Skin of body (tissue), 1 donor: ENCODE measurements at regions not wholly inside any gene's neighbourhood (a gene's known extent, or its start where the extent isn't known, plus 50 kb on each side); places are given as distances from the start of the nearest gene placed in this dataset.

Experiments used
- DNase-seq: peaks from one replicate; lab custom pipeline; 2025; lab: John Stamatoyannopoulos, UW

- DNase-seq, result no peak
Measured at GRCh38 chr1:193588311-193589082, 402.1 kb upstream of the B3GALT2 start.

- no peak for DNase-seq
Measured at GRCh38 chr1:193584731-193585239, 398.4 kb upstream of the B3GALT2 start.

- DNase-seq, result no peak
Measured at GRCh38 chr1:193581341-193581740, 394.9 kb upstream of the B3GALT2 start.

DNA sequence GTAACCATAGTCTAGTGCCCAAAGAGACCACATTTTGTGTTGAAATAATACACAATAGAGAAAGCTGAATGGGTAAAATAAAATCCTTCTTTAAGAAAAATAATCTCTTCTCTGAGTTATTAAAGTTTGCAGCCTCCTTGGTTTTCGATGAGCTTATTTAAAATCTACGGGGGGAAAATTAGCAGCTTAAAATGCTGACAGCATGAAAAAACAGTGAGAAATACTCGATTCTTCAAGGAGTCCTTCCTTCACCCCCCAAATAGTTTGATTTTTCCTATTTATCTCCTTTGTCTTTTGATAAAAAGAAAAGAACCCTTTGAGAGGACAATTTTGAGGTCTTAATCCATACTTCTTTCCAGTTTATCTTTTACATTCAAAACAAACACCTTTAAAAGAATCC, 394.0 kb upstream of the B3GALT2 start:
- no peak for DNase-seq

DNA sequence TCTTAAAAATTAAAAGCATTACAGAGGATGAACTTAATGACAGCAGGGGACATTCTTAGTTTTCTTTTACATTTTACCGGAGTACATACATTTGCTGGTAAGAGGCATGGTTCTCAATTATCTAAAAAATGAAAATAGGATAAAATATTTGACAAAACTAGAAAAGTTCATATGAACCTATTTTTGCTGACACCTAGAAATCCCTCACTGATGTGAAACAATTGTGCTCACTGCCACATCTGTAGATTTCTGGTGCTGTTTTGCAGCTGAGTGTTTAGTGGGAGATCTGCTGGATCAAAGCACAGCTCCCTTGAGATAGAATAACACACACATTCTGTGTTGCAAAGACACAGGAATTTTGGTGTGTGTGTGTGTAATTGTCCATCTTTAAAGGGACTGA, 392.9 kb upstream of the B3GALT2 start:
- no peak for DNase-seq

DNA sequence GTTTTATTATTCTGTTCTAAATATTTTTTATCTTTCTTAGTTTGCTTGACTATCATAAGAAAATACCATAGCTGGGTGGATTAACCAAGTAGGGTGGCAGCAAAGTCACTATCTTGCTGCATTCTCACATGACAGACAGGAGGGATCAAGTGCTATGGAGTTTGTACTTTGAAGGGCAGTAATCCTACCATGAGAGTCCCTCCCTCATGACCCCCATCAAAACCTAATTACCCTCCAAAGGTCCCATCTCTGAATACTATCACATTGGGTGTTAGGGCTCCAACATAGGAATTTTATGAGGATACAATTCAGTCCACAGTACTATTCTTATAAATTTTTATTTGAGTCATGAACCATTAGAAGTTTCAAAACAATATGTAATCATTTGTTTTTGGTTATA, 388.5 kb upstream of the B3GALT2 start:
- no peak for DNase-seq

GRCh38 chr1:193569983-193570269, 383.5 kb upstream of the B3GALT2 start:
- DNase-seq, result no peak

- DNase-seq, result no peak
Measured at GRCh38 chr1:193569096-193569982, 382.9 kb upstream of the B3GALT2 start.

DNA sequence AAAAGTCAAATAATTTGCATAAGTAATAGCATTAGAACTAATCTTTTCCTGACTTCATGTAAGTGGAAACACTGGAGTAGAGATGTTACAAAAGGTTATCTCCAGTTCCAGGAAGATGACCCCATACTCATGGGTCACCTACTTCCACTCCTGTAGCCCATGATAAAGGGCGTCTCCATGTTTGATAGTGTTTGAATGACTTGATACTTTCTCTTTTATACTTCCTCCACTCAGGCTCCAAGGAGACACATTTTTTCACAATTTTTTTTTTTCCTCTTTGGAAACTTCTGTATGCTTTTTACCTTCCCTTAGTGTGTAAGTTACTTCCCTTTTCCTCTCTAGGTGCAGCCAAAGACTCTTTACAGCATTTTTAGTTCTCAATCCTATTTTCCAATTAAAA, 382.1 kb upstream of the B3GALT2 start:
- no peak for DNase-seq

GRCh38 chr1:193567937-193568336, 381.5 kb upstream of the B3GALT2 start:
- no peak for DNase-seq

DNA sequence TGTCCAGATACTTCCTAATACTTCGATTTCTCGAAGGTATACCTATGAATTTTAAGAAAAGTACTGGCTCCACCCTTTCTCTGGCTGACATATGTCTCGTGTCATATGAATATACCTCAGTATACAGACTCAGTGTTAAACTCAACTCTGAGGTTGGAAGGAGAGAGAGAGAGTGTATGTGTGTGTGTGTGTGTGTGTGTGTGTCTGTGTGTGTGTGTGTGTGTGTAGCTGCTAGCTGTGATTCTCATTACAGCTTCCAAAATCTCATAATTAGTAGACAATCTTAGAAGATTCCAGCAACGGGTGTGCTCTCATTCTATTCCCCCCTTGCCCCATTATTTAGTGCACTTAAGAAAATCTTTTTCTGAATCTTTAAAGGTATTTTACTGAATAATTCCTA, 380.3 kb upstream of the B3GALT2 start:
- DNase-seq, result no peak

DNA sequence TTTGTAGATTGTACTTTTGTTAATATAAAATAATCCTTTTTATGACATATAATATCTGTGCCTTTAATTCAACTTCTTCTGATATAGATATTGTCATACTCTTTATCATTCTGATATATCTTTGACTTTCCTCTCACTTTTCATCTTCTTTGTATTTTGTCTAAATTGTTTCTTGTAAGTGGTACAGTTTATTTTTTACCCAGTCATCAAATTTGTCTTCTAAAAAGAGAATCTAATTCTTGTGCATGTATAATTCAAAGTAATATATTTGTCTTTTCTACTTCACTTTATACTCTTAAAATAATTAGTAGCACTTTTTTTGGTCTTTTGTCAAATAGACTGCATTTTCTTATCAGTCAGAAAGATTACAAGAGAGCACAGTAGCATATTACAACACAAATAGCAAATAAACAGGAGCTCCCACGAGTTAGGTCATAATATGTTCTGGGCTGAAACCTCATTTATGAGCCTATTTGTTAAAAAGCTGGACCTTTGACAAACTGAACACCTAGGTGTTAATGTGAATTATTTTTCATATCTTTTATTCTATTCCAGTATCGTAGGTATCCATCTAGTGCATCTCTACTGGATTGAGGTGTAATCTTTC, 379.7 kb upstream of the B3GALT2 start:
- no peak for DNase-seq

DNA sequence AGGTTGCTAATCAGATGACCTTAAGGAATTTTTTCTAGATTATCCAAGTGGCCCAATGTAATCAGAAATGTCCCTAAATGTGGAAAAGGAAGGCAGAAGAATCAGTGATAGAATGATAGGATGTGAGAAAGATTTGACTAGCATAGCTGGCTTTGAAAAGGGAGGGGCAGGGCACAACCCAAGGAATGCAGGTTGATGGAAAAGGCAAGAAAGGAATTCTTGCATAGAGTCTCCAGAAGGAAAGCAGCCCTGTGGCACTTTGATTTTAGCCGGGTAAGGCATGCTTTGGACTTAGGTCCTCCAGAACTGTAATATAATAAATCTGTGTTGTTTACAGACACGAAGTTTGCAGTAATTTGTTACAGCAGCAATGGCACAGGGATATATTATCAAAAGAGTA, 375.7 kb upstream of the B3GALT2 start:
- DNase-seq, result no peak

GRCh38 chr1:193558491-193559028, 372.1 kb upstream of the B3GALT2 start:
- no peak for DNase-seq

DNA sequence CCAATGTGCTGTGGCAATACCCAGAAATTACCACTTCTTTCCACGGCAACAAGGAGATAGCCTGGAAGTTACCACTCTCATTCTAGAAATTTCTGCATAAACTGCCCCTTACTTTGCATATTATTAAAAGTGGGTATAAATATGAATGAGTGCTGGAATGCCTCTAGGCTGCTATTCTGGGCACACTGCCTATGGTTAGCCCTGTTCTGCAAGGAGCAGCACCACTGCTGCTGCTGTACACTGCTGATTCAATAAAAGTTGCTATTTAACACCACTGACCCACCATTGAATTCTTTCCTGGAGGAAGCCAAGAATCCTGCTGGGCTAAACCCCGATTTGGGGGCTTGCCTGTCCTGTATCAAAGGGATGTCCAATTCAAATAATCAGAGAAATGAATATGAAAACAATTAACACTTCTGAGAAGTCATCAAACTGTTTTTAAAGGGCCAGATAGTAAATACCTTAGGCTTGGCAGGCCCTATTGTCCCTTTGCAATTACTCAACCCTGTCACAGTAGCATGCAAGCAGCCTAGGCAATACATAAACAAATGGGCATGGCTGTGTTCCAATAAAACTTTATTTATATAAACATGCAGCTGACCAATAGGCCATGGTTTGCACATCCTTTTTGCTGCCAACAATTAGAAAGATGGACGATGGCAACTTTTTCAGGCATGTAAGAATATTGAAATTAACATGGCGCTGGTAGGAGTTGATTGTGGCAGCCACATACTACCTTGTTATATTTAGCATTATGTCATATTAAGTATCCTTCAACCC, 369.4 kb upstream of the B3GALT2 start:
- no peak for DNase-seq

DNA sequence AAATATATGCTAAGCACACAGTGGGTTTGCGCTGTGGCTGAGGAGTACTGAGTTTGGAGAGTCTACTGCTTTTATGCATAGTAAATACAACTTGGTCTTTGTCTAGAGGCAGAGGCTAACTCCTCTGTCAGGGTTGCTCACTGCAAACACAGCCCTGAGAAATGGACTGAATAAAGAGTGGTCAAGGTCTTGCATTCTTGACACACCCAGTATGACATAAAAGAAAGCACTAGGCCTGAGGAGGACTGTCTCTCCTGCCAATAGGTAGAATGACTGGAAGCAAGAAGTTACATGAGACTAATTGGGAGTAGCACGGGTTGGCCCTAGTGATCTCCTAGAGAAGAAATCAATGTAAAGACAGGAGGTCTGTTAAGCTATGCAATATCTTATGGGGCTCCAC, 367.2 kb upstream of the B3GALT2 start:
- no peak for DNase-seq

- DNase-seq, result no peak
Measured at GRCh38 chr1:193552274-193552673, 365.9 kb upstream of the B3GALT2 start.

GRCh38 chr1:193549081-193549480, 362.7 kb upstream of the B3GALT2 start:
- DNase-seq, result no peak

GRCh38 chr1:193545171-193545570, 358.8 kb upstream of the B3GALT2 start:
- no peak for DNase-seq

DNA sequence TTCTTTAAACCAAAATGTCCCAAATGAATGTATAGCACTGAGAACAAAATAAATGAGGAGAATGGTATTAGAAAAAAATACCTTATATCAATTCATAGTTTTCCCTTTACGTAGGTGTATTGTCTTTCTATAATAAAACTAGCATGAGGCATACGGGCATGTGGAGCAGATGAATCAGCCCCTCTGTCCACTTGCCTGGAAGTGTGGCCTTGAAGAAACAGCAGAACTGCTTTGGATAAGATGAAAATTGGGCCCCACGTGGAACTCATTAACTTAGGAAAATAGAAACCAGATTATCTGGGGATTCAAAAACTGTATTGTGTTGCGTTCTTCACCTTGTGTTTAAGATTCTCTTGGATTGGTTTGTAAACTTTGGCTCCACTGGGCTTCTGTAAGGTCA, 356.8 kb upstream of the B3GALT2 start:
- no peak for DNase-seq

DNA sequence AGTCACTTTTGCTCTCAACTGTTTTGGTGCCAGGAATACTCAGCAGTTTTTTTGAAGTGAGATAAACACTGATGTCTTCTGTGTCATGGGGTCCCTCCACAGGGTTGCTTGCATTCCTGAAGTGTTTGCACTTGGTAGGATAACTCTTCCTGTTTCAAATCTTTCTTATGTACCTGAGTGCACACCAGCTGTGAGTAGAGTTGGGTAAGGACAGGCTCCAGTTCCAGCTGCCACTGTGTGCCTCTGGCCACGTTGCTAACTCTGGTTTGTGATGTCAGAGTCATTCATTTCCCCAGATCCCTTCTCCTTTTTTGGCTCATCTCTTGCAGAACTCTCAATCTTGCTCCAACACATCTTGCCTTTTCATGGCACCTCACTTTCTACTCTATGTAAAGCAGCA, 356.3 kb upstream of the B3GALT2 start:
- no peak for DNase-seq
